ENCODE measurements at regions not wholly inside any gene's neighbourhood (a gene's known extent, or its start where the extent isn't known, plus 50 kb on each side); places are given as distances from the start of the nearest gene placed in this dataset.

- no peak for TF ChIP-seq CTCF (IDR thresholded peaks at IDR 0.05)
- no peak for TF ChIP-seq POLR2AphosphoS5 (IDR thresholded peaks at IDR 0.05)
Measured at GRCh38 chr21:28523367-28523766, 469.3 kb downstream of the LTN1 start.
